GM19468 (cell line): ENCODE measurements at regions not wholly inside any gene's neighbourhood (a gene's known extent, or its start where the extent isn't known, plus 50 kb on each side); places are given as distances from the start of the nearest gene placed in this dataset.

Source experiments
- ATAC-seq: cut with Tn5 transposase; IDR thresholded peaks from one replicate; pipeline ENCODE4 v1.9.1; 2021; ENCODE audit warnings: mild to moderate bottlenecking, moderate library complexity, moderate number of reproducible peaks; ENCODE audit not compliant: unreplicated experiment; ENCODE audit errors: extremely low read depth

GRCh38 chr12:60027266-60027665 is 431.4 kb downstream of the SLC16A7 start:
- no peak for ATAC-seq

DNA sequence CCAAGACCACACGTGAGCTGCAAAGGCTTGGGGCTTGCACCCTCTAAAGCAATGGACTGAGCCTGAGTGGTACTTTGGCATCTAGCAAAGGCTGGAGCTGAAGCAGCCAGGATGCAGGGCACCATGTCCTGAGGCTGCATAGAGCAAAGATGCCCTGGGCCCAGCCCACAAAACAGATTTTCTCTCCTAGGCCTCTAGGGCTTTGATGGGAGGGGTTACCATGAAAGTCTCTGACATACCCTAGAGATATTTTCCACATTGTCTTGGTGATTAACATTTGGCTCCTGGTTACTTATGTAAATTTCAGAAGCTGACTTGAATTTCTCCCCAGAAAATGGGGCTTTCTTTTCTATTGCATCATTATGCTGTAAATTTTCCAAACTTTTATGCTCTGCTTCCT is 438.3 kb downstream of the SLC16A7 start:
- no peak for ATAC-seq

DNA sequence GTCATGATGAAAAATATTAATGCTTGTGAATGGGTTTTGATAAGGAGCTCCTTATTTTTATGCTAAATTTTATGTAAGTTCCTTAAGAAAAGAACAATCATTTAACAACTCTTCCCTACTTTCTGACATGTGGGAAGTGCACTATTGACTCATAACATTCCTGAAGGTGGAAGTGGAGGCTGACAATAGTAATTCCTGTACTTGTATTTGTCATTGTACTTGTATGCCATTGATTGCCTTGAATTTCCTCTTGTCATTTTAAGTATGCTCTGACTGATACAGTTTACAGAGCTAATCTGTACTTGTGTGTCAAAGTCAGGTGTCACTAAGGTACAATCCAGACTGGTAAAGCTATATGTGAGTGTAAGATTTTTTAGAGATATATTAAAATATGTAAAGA is 440.0 kb downstream of the SLC16A7 start:
- no peak for ATAC-seq

DNA sequence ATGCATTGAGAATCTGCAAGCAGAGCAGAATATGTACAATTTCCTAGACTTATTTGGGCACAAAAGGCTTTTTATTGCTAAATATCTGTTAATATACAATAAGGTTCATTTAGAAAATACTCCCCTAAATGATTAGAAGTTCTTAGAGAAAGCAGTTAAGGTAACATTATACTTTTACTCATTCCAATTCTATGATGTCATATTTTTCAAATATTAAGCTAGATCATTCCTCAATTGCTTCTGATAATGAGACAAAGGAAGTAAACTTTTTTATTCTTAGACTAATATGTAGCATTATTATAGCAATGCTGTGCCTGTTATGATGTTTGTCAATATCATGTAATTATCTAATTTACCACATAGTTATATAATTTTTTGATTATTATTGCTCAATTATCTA is 447.0 kb downstream of the SLC16A7 start:
- no peak for ATAC-seq

GRCh38 chr12:60043236-60043635 is 447.4 kb downstream of the SLC16A7 start:
- ATAC-seq = no peak

GRCh38 chr12:60052483-60052882 is 456.7 kb downstream of the SLC16A7 start:
- ATAC-seq = no peak

DNA sequence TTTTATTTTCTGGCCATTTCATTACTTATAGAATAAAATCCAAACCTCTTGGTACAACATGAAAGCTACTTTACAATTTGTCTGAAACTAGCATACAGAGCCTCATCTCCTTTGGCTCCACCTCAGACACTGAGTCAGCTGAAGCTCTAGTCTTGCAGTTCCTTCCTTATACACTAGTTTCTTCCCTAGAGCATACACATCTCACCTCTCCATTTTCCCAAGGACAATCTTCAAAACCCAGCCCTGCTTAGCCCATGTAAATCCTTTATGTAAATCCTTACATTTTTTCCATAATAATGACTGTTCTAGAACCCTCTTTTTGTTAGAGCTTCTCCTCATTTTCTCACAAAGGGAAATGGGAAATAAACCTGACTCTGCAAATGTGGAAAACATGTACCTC is 463.4 kb downstream of the SLC16A7 start:
- ATAC-seq = no peak

DNA sequence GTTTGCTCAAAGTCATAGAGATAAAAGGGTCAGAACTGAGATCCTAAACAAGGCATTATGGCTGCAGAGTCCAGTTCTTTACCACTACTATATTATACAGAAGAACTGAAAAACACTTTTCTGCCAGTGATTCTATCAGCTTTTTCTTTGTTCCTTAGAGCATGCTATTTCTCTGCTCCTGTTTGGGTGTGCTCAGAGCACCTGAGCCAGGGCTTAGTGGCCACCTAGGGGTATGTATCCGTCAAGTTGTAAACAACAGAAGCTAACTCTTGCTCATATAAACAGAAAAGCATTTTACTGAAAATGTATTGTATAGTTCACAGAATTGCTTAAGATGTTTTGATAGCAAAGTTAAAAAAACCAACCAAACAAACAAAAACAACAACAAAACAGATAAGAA is 470.8 kb downstream of the SLC16A7 start:
- no peak for ATAC-seq

DNA sequence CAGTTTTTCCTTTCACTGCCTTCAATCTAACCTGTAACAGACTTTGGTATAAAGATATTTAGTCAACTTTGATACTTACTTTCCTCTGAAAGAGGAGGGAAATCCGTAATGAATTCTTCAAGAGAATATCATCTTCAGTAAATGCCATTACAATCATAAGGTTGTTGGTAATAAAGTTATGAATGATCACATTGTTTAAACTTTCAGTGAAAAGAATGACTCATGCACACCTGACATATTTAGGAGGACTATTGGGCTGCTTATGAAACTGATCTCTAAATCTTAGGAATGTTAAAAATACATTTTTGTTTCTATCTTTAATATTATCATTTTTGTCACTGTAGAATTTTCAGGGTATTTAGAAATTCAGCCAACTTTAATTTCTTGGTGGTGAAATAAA is 474.7 kb downstream of the SLC16A7 start:
- no peak for ATAC-seq

GRCh38 chr12:60071759-60072191 is 475.9 kb downstream of the SLC16A7 start:
- ATAC-seq = no peak

GRCh38 chr12:60072911-60073310 is 477.1 kb downstream of the SLC16A7 start:
- ATAC-seq = no peak

- ATAC-seq = no peak
Observed at GRCh38 chr12:60075091-60075490, 479.3 kb downstream of the SLC16A7 start.

- no peak for ATAC-seq
Observed at GRCh38 chr12:60078026-60078425, 482.2 kb downstream of the SLC16A7 start.

DNA sequence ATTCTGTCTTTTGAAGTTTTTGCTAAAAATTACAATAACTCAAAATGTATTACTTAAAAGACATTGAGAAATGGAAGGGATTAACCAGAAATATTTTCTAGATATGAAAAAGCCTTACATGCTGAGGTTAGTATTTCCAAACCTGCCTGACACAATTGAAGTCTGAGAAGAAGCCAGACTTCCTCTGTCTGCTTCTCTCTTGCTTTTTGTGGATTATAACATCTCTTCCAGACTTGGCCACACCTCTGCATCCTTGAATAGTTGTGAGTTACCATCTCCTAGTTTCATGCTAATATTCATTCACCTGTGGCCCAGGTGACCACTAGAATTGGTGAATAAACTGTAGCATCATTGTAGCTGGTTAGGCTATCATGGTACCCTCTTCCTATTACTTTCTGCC is 497.6 kb downstream of the SLC16A7 start:
- ATAC-seq = no peak

- ATAC-seq = no peak
Observed at GRCh38 chr12:60094436-60094835, 498.6 kb downstream of the SLC16A7 start.

GRCh38 chr12:60096727-60097126 is 500.9 kb downstream of the SLC16A7 start:
- ATAC-seq = no peak

DNA sequence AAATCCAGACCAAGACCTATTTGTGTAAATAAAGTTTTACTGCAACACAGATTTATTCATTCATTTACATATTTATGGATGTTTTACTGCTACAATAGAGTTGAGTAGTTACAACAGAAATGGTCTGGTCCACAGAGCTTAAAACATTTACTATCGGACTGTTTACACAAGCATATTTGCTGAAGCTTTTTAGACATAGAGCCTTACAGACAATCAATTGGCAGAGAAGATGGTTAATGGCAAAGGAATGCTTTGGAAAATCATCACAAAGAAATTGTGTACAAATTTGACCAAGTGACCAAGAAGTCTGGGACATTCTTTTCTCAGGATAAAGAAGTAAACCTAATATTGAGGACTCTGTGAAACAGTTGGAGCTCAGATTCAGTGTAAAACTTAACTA is 504.3 kb downstream of the SLC16A7 start:
- ATAC-seq = no peak

- ATAC-seq = no peak
Observed at GRCh38 chr12:60100852-60101251, 505.0 kb downstream of the SLC16A7 start.

DNA sequence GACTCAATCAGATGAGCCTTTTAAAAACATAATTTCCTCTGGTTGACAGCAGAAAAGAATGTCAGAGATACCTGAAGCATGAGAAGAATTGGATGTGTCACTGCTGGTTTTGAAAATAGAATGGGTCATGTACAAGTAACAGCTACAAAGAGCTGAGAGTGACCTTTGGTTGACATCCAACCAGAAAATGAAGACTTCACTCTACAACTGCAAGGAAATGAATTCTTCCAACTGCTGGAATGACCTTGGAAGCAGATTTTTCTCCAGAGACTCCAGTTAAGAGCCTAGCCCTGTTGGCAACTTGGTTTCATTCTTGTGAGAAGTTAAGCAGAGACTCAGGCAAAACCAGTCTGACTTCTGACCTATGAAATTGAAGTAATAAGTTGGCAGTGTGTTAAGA is 505.9 kb downstream of the SLC16A7 start:
- ATAC-seq = no peak

DNA sequence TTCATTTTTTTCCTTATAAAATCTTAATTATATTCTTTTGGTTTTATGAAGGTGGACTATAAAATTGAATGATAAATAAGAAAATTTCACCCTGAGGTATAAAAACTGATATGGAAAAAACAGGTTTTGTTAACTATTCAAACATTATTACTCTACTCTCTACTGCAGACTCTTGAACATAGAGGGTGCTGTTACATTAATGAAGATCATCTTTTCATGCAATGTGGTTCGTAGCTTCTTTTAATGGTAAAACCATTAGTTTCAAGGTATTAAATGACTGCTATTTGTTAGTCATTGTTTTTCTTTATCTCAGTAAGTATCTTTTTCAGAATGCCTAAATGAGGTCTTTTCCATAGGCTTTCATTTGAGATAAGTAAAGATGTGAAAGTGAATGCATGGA is 510.4 kb downstream of the SLC16A7 start:
- ATAC-seq = no peak

GRCh38 chr12:60107992-60108391 is 512.2 kb downstream of the SLC16A7 start:
- no peak for ATAC-seq

DNA sequence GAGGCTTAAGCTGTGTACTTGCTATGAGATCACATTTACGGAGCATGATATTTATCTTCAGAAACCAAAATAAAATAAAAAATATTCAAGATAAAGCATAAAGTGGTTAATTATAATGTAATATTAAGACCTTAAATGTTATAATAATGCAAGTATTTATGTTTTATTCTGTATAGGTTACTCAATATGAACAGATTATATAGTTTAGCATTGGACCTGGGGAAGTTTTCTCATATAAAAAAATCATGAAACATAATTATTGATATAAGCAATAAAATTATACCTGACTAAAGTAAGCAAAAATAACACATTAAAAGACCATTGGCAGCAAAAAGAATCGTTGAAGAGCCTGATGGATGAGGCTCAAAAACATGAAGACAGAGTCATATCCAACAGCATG is 516.2 kb downstream of the SLC16A7 start:
- no peak for ATAC-seq

DNA sequence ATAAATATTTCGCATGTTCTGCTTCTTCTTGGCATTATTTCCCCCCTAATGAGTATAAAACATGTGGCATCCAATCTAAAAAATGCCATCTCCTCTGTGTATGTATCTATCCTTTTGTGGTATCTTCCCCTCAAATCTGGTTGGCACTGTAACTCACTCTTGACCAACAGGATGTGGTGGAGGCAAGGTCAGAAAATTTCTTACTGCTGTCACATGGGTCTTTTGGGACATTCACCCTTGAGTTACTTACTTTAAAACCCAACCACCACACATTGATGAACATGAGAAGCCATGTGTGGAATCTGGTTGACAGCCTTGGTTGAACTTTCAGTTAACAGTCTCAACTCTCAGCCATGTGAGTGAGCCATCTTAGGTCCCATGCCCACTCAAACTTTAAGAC is 516.9 kb downstream of the SLC16A7 start:
- ATAC-seq = no peak
